NCI-H345 treated with DMSO at 0.1 percent for 48 hours (cell line): ENCODE measurements at regions not wholly inside any gene's neighbourhood (a gene's known extent, or its start where the extent isn't known, plus 50 kb on each side); places are given as distances from the start of the nearest gene placed in this dataset.
"Not testable (repeated sequence)": the region's sequence is repeated elsewhere in the genome, so short reads cannot be mapped to it uniquely, and the experiment has no call there.

Experiments
- DNase-seq: peaks from one replicate; lab custom pipeline; 2025; ENCODE audit not compliant: unreplicated experiment; lab: John Stamatoyannopoulos, UW

DNA sequence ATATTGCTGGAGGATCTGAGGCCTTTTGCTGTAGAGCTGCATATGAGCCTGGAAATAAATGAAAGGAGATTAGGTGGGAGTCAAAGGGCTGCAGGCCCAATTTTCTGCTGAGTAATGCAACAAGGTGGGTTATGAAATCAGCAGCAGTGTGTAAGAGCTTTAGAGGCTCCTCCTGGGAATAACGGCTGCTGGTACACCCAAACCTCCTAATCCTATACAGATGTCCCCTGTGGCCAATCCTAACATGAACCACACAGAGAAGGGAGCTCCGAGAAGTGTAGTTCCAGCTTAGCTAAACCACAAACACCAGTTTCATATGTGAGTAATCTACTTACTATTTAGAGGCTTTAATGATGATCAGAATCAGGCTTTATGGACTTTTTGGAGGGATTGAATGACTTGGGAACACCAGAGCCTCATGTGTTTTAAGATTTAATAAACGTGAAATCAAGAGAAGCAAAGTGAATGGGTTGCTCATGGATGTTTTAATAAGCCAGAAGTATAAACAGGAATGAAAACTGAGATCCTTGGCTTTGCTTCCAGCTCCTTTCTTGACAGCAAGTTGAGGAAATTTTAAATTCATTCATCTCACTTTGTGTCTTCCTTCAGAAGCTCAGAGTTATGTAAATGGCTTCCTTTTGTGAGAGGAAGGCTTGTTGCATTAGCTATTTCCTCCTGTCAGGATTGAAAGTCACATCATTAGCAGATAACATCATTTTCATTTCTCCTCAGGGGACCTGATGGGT, 437.5 kb downstream of the TMEM232 start:
- no peak for DNase-seq

- no peak for DNase-seq
These were observed 437.0 kb downstream of the TMEM232 start for GRCh38 chr5:110289512-110289810.

DNA sequence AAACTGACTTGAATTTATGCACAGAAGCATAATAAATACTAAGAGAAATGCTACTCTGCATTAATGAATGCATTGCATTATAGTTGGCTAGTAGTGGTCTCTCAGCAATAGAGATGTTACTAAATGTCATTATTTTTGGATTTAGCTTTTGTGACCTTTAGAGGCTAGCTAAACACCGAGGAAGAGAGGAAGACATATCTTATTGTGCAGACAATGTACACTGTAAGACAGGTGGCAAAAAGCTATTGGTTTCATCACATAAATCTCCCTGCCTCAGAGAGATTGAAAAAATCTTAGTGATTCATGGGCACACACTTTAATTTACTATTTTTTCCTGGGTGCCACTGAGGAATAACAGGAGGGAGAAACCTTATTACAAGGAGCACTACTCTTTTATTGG, 435.9 kb downstream of the TMEM232 start:
- DNase-seq, result no peak

DNA sequence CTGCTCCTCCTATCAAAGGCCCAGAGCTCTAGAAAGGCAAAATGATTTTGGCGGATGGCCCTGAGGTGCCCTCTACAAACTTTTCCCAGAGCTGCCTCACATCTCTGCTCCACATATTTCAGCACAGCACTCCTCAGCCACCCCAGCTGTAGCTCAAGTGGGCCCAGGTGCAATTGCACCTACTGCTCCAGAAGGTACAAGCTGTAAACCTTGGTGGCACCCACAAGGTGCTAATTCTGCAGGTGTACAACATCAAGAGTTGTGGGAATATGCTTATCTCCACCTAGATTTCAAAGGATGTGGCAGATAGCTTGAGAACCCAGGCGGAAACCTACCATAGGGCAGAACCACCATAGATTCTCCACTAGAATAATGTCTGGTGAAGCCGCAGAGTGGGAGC, 432.2 kb downstream of the TMEM232 start:
- DNase-seq, result no peak

- no peak for DNase-seq
These were observed 429.3 kb downstream of the TMEM232 start for GRCh38 chr5:110297152-110297670.

DNA sequence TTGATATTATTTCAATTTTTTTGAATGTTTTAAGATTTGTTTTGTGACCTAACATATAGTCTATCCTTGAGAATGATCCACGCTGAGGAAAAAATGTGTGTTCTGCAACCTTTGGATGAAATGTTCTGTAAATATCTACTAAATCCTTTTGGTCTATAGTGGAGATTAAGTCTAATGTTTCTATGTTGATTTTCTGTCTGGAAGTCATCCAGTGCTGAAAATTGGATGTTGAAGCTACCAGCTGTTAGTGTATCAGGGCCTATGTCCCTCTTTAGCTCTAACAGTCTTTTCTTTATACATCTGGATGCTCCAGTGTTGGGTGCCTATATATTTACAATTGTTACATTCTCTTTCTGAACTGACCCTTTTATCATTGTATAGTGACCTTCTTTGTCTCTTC, 422.3 kb downstream of the TMEM232 start:
- no peak for DNase-seq

- DNase-seq, result no peak
These were observed 419.8 kb downstream of the TMEM232 start for GRCh38 chr5:110306650-110307049.

- no peak for DNase-seq
These were observed 417.2 kb downstream of the TMEM232 start for GRCh38 chr5:110309222-110309621.

GRCh38 chr5:110316566-110316965, 409.9 kb downstream of the TMEM232 start:
- not testable (repeated sequence) for DNase-seq

DNA sequence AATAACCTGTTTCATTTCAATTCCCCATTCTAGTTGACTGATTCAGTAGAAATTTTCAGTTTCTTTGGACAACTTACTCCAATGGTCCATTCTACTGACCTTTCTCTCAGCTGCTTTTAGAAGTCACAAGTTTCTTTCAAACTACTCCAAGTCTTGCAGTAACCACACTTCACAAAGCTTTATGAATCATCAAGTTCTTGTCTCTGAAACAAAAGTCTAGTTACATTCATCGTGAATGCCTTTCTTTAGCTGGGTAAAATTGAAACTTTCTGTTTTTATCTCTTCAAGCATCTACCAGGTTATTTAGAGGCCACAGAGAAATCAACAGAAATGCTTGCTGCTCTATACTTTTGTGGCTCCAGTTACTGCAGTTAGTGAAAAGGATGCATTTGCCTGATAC, 405.4 kb downstream of the TMEM232 start:
- no peak for DNase-seq

DNA sequence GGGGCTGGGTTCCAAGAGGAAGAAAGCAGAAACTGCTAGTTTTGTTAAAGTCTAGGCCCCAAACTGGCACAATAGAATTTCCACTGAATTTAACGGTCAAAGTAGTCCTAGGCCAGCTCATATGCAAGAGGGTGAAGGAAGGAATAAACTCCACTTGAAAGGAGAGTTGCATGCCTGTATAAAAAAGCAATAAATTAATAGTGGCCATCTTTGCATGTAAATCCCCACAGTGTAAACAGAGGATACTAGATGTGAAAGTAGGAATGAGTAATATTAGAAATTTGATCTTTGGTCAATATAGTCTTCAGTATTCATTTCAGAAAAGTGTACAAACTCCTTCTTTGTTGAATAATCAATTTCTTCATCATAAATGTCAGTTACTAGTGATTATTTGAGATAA, 403.1 kb downstream of the TMEM232 start:
- no peak for DNase-seq

GRCh38 chr5:110323832-110324231, 402.6 kb downstream of the TMEM232 start:
- DNase-seq, result no peak

DNA sequence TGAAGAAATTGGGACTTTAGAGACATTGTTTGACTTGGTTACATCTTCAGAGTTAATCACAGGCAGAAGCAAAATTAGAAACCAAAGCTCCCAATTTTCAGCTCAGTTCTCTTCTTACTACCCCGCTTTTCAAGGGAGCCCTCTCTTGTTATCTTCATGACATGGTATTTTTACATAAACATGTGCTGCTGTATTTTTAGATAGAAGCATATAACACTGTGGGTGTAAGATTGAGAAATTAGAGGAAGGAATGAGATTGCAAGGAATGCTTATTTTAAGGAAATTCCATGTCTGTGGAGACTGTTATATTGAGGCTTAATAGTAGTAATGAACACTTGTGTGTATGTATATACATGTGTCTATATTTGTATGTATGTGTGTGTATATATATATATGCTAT, 401.6 kb downstream of the TMEM232 start:
- DNase-seq, result no peak

DNA sequence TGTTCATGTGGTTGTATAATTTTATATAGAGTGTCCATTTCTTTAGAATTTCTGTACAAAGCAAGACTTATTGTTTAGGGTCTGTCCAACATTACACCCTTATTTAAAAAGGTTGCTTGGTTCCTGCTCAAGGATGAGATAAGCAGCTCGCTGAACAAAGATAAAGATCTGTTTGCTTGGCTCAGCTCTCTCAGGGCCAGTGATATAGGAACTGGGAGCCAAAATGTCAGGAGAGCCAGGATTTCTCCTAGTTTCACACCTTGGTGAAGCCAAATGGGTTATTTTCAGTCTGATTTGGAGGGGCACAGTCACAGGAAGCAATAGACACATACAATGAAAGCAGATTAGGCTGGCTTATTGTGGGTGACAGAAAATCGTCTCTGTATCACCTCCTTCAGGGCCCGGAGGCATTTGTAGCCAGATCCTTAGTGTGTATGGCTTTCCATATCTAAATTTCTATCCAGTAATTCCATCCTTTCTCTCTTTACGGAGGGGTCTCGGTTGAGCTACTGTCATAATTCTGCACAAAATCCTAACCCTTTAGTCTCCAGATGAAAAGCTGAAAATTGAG, 396.4 kb downstream of the TMEM232 start:
- DNase-seq, result no peak

- no peak for DNase-seq
These were observed 393.1 kb downstream of the TMEM232 start for GRCh38 chr5:110333384-110333783.

GRCh38 chr5:110335361-110336066, 391.0 kb downstream of the TMEM232 start:
- DNase-seq, result no peak

GRCh38 chr5:110338341-110339083, 388.0 kb downstream of the TMEM232 start:
- DNase-seq, result no peak

DNA sequence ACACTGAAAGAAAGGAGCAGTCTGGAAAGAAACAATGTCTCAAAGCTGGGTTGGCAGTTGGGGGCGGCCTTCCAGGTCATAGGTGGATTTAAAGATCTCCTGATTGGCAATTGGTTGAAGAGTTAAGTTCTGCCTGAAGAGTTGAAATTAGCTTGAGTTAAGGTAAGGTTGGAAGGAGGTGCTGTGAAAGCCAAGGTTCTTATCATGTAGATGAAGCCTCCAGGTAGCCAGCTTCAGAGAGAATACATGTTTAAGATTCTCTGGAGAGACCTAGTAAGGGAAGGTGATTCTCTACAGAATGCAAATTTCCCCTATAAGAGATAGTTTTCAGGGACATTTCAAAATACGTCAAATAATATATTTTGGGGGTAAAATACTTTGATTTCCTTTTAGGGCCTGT, 387.1 kb downstream of the TMEM232 start:
- DNase-seq, result no peak

DNA sequence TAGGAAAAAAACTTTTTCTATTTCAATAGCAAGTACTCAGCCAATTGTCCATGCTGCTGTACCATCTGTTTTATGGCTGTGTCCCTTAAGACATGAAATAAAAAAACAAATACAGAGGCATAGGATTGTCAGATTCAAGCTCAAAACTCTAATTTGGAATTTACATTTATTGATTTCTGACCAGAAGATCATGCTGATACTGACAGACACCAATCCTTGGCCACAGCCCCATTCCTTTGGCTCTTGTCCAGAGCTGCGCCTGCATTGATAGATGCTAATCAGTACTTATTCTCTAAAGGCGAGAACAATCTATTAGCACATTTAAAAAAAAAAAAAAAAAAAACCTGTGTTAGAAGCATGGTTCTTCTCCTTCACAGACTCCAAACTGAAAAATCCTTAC, 384.6 kb downstream of the TMEM232 start:
- no peak for DNase-seq

DNA sequence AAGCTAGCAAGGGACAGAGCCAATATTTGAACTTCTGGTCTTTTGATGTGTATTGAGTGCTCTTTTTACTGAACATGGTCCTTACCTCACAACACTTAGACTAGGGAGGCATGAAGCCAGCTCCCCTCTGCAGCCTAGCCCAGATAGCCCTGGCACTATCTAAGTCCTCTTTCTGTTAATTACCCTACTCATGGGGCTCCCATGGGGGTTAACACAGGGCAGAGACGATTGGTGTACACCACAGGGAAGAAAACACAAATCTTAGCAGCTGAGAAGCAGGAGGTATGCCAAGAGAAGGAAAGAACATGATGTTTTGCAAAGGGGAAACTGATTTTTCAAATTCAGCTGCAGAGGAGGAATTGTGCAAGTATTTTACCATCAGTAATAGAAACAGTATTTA, 383.8 kb downstream of the TMEM232 start:
- no peak for DNase-seq

DNA sequence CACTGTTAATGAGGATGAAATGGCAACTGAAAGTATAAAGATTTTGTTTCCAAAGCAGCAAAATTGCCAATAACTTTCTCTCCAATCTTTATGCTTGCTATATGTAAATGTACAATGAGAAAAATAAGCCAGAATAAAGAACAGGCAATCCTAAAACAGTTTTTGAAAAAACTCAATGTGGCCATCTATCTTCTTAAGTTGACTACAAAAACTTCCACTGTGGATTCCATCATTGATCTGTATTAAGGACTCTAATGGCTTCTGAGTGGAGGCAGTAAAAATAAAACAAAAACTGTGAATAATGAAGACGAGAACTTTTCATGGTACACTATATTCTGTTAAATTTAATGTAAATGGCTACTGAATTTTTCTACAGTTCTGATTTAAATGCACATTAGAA, 382.9 kb downstream of the TMEM232 start:
- DNase-seq, result no peak

GRCh38 chr5:110345623-110346022, 380.8 kb downstream of the TMEM232 start:
- no peak for DNase-seq
